ENCODE measurements at regions not wholly inside any gene's neighbourhood (a gene's known extent, or its start where the extent isn't known, plus 50 kb on each side); places are given as distances from the start of the nearest gene placed in this dataset.

DNA sequence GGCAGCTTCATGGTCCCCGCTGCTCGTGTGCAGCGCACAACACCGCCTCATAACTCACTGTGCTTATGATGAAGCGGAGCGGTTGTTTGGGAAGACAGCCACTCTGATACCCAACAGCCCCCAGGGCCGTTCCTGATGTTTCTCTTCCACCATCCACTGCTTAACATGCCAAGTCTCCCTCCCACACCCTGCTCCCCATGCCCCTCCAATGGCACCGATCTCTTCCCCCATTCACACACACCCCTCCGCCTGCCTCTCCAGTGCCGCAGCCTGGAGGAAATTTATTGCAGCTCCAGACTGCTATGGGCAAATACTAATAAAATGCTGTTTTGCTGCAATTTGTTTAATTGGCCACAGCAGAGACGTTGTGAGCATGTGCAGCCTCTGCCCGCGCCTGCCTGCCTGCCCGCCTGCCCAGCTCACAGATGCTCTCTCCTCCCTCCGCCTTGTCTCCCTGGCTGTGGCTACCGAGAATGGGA, 80.3 kb upstream of the LHX1 start:
- peaks cover 0 to 45% of the 10 kb centered on the region in 2 donors for H3K27me3 ChIP-seq
- intact Hi-C loops (cut with DNase I; ENCODE audit: low total_unique reads): no loop called here
- no peak overlapping the region for H3K27ac ChIP-seq
- DNase-seq: no peak
- H3K4me3 ChIP-seq: no peak overlapping the region
- TF ChIP-seq CTCF (IDR thresholded peaks at IDR 0.05): no peak
- no peaks in the 10 kb centered on the region for H3K36me3 ChIP-seq
- H3K9me3 ChIP-seq: no peaks in the 10 kb centered on the region
- H3K4me1 ChIP-seq: no peaks in the 10 kb centered on the region

- Histone ChIP-seq H3K27ac (no peak overlapping the region), H3K4me1 (no peaks in the 10 kb centered on the region), H3K27me3 (peaks cover 0 to 48% of the 10 kb centered on the region in 2 donors), H3K4me3 (no peak overlapping the region), H3K36me3 (no peaks in the 10 kb centered on the region), H3K9me3 (no peaks in the 10 kb centered on the region)
- no peak for TF ChIP-seq CTCF (IDR thresholded peaks at IDR 0.05)
- intact Hi-C loops (cut with DNase I; ENCODE audit: low total_unique reads): no loop called here
- DNase-seq: no peak
These were observed 79.6 kb upstream of the LHX1 start for GRCh38 chr17:36857698-36858097.

- no peak for TF ChIP-seq CTCF (IDR thresholded peaks at IDR 0.05)
- H3K9me3 ChIP-seq: no peaks in the 10 kb centered on the region
- DNase-seq: no peak
- H3K4me3 ChIP-seq: no peak overlapping the region
- peaks cover 0 to 51% of the 10 kb centered on the region in 2 donors for H3K27me3 ChIP-seq
- no peaks in the 10 kb centered on the region for H3K4me1 ChIP-seq
- intact Hi-C loops (cut with DNase I; ENCODE audit: low total_unique reads): no loop called here
- no peaks in the 10 kb centered on the region for H3K36me3 ChIP-seq
- no peak overlapping the region for H3K27ac ChIP-seq
These were observed 78.9 kb upstream of the LHX1 start for GRCh38 chr17:36858119-36859002.

DNA sequence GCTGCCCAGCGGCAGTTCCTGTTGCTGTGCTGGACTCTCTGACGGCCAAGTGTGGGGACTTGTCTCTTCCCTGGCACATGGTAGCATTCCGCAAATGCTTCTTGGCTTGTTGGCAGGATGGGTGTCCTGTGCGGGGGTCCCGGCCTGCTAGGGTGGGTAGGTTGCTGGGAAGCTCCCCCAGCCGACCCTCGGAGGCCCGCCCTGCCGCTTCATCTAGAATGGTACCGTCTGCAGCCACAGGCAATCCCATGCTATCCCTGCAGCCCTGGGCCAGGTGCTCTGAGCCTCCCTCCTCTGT, 78.3 kb upstream of the LHX1 start:
- intact Hi-C loops (cut with DNase I; ENCODE audit: low total_unique reads): no loop called here
- no peak for TF ChIP-seq CTCF (IDR thresholded peaks at IDR 0.05)
- Histone ChIP-seq H3K36me3 (no peaks in the 10 kb centered on the region), H3K27ac (no peak overlapping the region), H3K27me3 (peaks cover 0 to 54% of the 10 kb centered on the region in 2 donors), H3K4me1 (no peaks in the 10 kb centered on the region), H3K9me3 (no peaks in the 10 kb centered on the region), H3K4me3 (no peak overlapping the region)
- DNase-seq: no peak

DNA sequence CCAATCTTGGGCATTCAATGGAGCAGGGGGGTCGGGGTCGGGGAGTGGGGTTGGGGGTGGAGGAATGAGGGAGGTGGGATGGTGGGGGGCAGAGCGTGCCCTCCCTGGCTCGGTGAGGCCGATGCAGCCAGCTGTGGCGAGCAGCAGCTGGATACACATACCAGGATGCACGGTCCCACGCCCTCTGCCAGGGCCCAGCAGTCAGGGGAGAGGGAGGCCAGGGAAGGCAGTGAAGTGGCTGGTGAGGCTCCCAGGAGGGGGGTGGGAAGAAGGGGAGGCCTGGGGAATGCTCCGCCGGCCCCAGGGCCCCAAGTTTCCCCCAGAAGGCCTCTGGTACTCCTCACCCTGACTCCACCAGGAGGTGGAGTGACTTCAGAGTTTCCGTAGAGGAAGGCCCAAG, 77.6 kb upstream of the LHX1 start:
- Histone ChIP-seq H3K36me3 (no peaks in the 10 kb centered on the region), H3K4me3 (no peak overlapping the region), H3K27ac (no peak overlapping the region), H3K4me1 (no peaks in the 10 kb centered on the region), H3K9me3 (no peaks in the 10 kb centered on the region), H3K27me3 (peaks cover 0 to 56% of the 10 kb centered on the region in 2 donors)
- no peak for TF ChIP-seq CTCF (IDR thresholded peaks at IDR 0.05)
- DNase-seq: no peak
- intact Hi-C loops (cut with DNase I; ENCODE audit: low total_unique reads): no loop called here
